GM18499 (cell line): ENCODE measurements at regions not wholly inside any gene's neighbourhood (a gene's known extent, or its start where the extent isn't known, plus 50 kb on each side); places are given as distances from the start of the nearest gene placed in this dataset.
"Not testable (repeated sequence)": the region's sequence is repeated elsewhere in the genome, so short reads cannot be mapped to it uniquely, and the experiment has no call there.

Experiments
- ATAC-seq: cut with Tn5 transposase; IDR thresholded peaks from one replicate; pipeline ENCODE4 v1.9.1; 2021; ENCODE audit warnings: moderate number of reproducible peaks; ENCODE audit not compliant: insufficient read depth, unreplicated experiment

DNA sequence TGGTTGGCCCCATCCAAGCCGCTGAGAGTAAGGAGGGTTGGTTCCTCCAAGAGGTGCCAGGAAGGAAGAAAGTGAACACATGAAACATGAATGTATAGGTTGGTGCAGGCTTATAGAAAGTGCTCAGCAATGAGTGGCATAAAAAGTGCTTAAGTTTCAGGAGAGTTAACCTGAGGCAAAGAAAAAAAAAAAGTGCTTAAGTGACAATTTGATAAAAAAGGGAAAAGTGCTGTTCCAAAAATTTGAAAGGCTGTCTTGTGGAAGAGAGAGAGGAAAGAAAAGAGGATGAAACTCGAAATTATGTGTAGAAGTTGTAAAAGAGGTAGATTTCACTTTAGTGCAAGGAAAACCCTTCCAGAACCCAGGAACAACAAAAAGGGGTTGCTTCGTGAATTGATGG lies 85.5 kb upstream of the MAP4K4 start:
- no peak for ATAC-seq

DNA sequence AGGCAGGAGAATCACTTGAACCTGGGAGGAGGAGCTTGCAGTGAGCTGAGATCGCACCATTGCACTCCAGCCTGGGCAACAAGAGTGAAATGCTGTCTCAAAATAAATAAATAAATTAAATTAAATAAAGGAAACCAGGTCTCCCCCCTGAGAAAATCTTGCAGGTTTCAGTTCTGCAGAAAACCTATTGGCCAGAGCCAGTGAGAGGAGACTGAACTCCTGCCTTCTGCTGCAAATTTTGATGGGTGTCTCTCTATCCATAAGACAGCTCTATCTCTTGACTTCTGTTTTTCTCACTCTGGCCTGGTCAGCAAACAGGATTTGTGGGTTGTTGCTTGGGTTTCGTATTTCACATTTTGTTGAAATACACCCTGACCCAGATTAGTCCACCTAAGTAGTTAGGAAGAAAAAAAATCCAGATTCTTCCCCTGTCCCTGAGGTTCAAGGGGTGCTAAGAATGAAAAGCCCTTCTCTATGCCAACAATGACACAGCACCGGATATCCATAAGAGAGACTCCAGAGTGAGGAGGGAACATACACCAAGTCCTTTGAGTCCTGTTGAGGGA lies 86.7 kb upstream of the MAP4K4 start:
- ATAC-seq = no peak

DNA sequence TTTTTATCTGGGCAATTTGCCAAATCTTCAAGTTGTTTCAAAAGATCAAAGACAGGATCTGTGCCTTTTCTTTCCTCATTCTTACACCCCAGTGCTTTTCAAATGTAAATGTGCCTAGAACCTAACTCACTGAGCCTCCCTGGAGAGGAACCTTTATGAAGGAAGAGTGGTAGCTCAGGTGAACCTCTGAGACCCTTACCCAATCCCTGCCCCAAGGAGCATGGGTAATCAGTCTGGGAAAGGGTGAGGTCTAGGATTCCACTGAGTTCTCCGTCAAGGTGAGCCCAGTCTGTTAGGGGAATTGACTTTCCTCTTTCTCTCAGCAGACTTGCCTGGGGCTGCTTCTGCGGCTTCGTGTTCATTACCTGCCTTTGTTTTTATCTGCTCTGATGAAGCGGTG lies 88.1 kb upstream of the MAP4K4 start:
- no peak for ATAC-seq

DNA sequence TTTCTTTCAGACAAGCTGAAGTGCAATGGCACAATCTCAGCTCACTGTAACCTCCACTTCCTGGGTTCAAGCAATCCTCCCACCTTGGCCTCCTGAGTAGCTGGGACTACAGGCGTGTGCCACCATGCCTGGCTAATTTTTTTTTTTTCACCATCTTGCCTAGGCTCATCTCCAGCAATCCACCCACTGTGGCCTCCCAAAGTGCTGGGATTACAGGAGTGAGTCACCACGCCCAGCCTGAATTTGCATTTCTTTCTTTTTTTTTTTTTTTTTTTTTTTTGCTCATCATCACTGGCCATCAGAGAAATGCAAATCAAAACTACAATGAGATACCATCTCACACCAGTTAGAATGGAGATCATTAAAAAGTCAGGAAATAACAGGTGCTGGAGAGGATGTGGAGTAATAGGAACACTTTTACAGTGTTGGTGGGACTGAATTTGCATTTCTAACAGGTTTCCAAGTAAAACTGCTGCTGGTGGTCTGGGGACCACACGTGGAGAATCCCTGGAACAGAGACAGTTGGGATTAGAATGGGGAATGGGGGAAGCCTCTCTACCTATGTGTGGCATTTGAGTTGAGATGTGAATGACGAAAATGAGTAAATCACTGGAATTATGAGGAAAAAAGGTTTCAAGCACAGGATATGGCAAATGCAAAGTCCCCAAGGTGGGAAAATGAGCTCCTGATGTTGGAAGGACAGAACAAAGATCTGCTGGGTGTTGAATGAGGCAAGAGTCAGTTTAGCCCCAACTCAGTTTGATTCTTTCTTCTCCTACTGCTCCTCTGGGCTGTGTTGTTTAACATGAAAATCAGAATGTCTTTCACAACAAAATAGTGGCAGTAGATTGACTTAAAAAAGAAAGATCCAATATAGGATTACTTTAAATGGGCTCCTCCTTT lies 88.8 kb upstream of the MAP4K4 start:
- no peak for ATAC-seq

DNA sequence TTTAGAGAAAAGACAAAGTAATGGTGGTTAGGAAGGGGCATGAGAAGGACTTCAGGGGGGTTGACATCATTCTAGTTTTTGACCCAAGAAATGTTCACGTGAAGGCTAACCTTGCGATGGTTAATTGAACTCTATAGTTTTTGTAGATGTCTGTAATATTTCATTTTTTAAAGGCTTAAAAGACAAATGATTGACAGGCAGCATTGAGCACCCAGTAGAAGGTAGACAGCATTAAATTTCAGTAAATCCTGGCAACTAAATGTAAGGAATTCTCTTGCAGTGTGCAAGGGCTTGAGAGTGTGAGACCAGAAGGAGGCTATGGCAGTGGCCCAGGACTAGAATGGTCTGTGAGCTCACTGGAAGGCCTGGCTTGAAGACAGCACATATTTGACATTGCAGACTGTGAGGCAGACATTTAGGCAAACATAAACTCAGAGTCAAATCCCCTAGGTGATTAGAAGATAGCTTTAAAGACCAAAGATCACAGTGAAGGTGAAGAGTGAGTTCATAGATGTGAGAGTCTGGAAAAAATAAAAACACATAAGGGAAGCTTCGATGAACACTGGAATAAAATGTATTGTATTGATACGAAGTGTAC lies 100.1 kb upstream of the MAP4K4 start:
- ATAC-seq = no peak

DNA sequence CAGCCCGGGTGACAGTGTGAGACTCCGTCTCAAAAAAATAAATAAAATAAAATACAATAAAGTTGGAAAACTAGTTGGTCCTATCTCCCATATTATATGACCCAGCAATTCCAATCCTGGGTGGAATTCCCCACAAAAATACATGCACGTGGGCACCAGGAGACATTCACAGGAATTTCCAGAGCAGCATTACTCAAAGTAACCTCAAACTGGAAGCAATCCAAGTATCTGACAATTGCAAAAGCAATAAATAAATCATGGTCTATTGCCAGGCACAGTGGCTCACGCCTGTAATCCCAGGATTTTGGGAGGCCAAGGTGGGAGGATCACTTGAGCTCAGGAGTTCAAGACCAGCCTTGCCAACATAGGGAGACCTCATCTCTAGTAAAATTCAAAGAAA lies 101.2 kb upstream of the MAP4K4 start:
- no peak for ATAC-seq

DNA sequence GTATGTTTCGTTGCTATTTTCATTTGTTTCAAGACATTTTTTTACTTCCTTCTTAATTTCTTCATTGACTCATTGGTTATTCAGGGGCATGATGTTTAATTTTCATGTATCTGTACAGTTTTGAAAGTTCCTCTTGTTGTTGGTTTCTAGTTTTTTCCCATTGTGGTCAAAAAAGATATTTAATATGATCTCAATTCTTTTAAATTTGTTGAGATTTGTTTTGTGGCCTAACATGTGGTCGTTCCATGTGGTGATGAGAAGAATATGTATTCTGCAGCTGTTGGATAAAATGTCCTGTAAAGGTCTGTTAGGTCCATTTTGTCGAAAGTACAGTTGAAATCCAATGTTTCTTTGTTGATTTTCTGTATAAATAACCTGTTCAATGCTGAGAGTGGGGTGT lies 110.3 kb upstream of the MAP4K4 start:
- ATAC-seq = no peak

DNA sequence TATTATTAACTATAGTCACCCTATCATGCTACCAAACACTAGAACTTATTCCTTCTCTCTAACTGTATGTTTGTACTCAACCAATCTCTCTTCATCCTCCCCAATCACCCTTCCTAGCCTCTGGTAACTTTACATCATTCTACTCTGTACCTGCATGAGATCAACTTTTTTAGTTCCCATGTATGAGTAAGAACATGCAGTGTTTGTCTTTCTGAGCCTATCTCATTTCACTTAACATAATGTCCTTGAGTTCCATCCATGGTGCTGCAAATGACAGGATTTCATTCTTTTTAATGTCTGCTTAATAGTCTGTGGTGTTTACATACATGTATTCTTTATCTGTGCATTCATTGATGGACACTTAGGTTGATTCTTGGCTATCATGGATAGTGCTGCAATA lies 108.9 kb upstream of the RFX8 start:
- no peak for ATAC-seq

DNA sequence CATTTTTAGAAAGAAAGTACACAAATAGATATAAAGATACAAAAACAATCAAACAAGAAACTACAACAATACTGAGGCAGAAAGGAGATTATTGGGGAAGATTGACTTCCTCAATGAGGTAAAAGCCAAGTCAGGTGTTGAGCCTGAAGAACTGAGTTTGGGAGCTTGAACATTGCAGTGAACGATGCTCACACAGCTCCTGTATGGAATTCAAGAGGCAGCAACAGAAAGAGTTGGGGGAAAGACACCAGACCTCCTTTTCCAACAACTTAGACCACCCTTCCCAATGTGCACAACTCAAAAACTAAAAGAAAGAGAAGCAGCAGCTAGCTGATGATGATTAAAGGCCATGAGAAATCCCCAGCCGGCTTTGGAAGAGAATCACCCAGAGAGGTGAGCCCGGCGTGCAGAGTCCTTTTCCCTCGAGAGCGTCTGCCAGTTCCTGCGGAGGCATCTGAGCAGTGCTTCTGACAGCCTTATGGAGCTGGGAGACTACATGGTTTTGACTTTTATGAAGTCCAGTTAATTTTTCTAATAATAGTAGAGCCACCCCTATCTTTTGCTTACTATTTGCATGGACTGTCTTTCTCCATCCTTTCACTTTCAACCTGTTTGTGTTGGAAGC lies 106.9 kb upstream of the RFX8 start:
- ATAC-seq = no peak

DNA sequence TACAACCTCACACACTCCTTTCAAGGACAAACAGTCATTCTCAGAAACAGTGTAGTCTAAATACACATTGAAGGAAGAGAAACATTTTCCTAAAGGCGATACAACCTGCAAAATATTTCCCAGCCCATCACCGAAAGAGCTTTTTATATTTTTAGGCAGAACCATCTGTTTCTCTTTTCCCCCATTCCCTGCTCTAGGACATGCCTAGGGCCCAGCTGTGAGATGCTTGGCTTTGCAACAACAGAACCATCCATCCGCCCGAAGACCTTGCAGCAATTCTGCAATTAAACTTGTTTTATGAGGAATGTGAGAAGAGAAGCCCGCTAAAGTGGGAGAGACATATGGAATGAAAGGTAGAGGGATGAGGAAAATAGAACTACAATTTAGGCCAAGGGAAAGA lies 105.6 kb upstream of the RFX8 start:
- no peak for ATAC-seq

DNA sequence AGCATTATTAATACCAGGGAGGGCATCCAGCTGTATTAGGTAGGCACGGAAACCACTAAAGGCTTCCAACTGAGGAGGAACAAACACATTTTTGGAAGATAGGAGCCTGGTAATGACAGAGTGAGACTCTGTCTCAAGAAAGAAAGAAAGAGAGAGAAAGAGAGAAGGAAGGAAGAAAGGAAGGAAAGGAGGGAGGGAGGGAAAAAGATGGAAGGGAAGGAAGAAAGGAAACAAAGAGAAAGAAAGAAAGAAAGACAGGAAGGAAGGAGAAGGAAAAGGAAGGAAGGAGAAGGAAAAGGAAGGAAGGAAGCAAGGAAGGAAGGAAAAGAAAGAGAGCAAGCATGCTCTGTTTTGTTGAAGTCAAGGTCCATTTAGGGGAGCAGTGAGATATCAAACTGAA lies 103.8 kb upstream of the RFX8 start:
- ATAC-seq = no peak

DNA sequence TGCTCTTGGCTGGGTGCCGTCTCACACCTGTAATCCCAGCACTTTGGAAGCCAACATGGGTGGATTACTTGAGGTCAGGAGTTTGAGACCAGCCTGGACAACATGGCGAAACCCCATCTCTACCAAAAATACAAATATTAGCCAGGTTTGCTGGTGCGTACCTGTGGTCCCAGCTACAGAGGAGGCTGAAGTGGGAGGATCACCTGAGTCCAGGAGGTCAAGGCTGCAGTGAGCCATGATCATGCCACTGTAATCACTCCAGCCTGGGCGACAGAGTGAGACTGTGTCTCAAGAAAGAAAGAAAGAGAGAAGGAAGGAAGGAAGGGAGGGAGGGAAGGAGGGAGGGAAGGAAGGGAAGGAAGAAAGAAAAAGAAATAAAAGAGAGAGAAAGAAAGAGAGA lies 103.2 kb upstream of the RFX8 start:
- not testable (repeated sequence) for ATAC-seq

DNA sequence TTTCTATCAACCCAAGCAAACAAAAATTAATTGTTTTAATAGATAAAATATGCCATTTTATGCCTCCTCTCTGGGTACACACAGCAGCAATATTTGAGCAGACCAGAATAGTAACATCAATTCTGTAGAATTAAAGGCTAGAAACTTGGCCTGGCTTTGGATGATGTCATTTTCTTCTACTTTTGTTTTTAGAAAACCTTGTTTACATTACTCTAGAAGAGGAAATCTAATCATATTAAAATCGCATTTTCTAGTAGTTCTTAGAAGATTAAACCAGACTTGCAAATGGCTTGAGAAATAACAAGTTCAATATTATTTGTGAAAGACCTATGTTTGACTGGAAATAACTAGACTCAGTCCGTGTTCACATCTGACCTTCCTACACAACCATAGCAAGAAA lies 102.3 kb upstream of the RFX8 start:
- ATAC-seq = no peak

DNA sequence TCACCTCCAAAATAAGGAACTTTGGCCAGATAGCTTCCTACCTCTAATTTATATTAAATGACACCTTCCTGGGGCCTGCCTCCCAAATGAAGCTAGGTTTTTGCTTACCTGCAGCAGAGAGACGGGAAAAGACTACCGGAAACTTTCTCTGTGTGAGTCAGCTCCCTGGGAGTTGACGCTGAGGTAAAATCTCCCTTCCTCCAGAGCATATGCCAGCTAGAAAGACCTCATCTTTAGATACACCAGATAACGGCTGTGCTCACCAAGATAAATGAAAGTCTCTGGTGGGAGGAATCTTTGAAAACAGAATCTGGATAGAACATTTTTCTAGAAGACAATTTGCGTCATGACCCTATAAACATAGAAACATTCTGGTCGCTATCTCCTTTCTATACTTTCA lies 99.7 kb upstream of the RFX8 start:
- no peak for ATAC-seq

DNA sequence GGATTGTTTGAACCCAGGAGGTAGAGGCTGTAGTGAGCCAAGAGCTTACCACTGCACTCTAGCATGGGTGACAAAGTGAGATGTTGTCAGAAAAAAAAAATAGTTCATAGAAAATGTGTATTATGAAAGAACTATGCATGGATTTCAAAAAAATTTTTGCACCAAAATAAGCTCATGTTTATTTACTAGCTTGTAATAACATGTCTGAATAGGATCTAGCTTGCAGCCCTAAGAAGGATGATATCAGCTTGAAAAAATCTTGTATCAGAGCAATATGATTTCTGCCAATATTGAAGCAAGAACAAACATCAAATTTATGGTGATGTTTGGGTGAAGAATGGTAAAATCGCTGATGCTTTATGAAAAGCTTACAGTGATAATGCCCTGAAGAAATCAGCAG lies 97.0 kb upstream of the RFX8 start:
- no peak for ATAC-seq

DNA sequence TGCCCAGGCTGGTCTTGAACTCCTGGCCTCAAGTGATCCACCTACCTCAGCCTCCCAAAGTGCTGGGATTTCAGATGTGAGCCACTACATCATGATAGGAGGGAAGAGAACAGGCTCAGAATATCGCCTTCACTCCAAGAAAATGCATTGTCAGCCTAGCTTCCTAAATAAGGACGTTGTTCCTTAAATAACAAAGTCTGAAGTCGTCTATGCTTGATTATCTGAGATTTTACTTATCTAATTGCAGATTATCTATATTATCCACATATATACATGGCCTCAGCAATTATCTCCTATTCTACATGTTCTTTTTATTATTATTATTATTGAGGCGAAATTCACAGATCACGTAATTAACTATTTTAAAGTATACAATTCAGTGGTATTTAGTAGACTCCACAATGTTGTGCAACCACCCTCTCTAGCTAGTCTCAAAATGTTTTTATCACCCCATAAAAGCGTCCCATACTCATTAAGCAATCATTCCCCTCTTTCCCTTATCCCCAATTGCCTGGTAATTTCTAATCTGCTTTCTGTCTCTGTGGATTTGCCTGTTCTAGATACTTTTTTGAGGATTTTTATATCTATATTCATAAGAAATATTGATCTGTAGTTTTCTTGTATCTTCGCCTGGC lies 95.1 kb upstream of the RFX8 start:
- ATAC-seq = no peak

DNA sequence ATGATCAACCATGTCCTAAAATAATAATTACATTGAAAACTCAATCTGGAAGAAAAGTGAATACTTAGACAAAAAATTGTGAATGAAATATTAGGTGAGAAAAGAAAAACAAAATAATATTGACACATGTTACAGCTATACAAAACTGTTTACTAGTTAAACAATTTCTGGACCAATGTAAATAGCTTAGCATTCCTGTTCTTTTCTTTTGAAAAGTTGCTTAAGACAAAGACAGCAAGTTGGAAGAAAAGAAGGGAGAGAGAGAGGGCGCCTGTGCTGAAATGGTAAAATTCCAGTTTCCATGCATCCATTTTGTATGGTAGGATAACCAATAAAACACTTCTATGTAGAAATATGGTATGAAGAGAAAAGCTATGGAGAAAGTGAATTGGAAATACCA lies 94.1 kb upstream of the RFX8 start:
- ATAC-seq = no peak

DNA sequence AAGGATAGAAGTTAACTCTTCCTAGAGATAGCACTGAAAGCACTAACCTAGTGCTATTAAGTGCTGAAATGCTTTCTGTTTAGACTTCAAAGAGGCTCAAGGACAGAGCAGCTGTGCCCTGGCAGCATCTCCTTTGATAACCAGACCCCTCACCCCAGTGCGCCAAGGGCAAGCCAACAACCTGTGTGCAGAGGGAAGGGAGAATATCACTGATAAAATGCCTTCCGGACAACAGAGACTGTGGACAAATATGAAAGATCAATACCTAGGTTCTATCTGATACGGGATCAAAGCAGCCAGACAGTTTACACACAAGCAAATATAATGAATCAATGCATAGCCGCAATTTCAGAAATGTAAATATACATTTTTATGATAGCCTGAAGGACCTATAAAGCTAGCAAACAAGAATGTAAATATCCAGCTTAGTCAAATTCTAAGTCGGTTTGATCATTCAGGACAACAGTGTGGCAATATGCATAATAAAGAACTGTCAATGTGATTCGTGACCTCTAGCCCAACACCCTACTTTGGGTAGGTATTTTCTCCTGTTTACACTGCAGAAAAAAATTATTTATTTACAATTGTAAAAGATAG lies 91.8 kb upstream of the RFX8 start:
- no peak for ATAC-seq

DNA sequence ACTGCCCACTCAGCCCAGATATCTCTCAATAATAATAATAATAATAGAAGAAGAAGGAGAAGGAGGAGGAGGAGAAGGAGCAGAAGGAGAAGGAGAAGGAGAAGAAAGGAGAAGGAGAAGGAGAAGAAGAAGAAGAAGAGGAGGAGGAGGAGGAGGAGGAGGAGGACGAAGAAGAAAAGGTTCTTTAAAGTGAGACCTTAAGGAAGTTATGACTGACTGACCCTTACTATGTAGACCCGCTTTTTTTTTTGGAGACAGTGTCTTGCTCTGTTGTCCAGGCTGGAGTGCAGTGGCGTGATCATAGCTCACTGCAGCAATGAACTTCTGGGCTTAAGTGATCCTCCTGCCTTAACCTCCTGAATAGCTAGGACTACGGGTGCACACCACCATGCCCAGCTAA lies 88.9 kb upstream of the RFX8 start:
- ATAC-seq = no peak

DNA sequence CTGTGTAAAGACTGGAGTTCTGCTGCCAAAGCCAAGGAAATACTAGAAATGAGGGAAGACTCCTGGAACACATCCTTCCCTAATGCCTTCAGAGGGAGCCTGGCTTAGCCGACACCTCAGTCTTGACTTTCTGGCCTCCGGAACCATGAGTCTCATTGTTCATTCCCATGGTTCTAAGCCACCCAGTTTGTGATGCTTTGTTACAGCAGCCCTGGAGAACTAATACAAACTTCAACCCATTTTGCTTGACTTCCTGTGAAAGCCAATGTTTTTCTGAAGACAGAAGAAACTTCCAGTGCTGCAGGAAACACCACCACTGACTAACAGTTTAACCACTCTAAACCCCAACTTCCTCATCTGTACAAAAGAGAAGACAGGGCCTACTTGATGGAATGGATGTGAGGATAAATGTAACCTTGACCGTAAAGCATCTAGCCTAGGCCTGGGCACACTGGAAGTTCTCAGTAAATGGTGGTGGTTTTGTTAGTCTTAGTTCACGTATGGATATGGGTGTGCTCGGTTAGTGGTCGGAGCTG lies 85.9 kb upstream of the RFX8 start:
- ATAC-seq = no peak
